Upper lobe of left lung (tissue), 6 donors: ENCODE measurements at regions not wholly inside any gene's neighbourhood (a gene's known extent, or its start where the extent isn't known, plus 50 kb on each side); places are given as distances from the start of the nearest gene placed in this dataset.

Experiments
- ATAC-seq, 2 donors: fragments of 200-7000 bp; cut with Tn5 transposase; one replicate each; pipeline ENCODE4 v1.9.1; 2022; ENCODE audit warnings: mild to moderate bottlenecking in 2 of 2, moderate library complexity in 2 of 2; ENCODE audit not compliant: low FRiP score in 2 of 2
- DNase-seq, 2 donors: peaks; one replicate each; pipeline ENCODE4 v3.0.0-alpha.2; 2019 to 2020
- H3K27ac ChIP-seq, 4 donors: fragments of 200-600 bp; sonication (generic); one replicate each; pipeline ENCODE4 v1.5.1; 2016 to 2019
- H3K27me3 ChIP-seq, 4 donors: fragments of 200-600 bp; sonication (generic); one replicate each; pipeline ENCODE4 v1.5.1; 2017 to 2019
- H3K36me3 ChIP-seq, 4 donors: fragments of 200-600 bp; sonication (generic); one replicate each; pipeline ENCODE4 v1.5.1; 2016 to 2019
- H3K4me1 ChIP-seq, 4 donors: fragments of 200-600 bp; sonication (generic); one replicate each; pipeline ENCODE4 v1.5.1; 2018 to 2019
- H3K4me3 ChIP-seq, 4 donors: fragments of 200-600 bp; sonication (generic); one replicate each; pipeline ENCODE4 v1.5.1; 2017 to 2019; ENCODE audit warnings: mild to moderate bottlenecking in 2 of 4, moderate library complexity in 1 of 4
- H3K9me3 ChIP-seq, 4 donors: fragments of 200-600 bp; sonication (generic); one replicate each; pipeline ENCODE4 v1.5.1; 2018 to 2019
- CTCF ChIP-seq, 6 experiments: fragments of 450-650 bp in 4 of 6; fragments of 200-600 bp in 2 of 6; sonication (generic) in 2 of 6; IDR thresholded peaks; one replicate each; pipeline ENCODE4 v1.5.1; 2016 to 2019; ENCODE audit warnings: antibody characterized with exemption in 6 of 6
- EP300 ChIP-seq, 4 donors: sonication (generic); formaldehyde crosslinking; IDR thresholded peaks; one replicate each; pipeline ENCODE4 v1.5.1; 2017; ENCODE audit warnings: antibody characterized with exemption in 4 of 4, control low read depth in 2 of 4
- POLR2A ChIP-seq, 4 donors: fragments of 450-650 bp; IDR thresholded peaks; one replicate each; pipeline ENCODE4 v1.5.1; 2016 to 2017; ENCODE audit warnings: antibody characterized with exemption in 4 of 4, mild to moderate bottlenecking in 2 of 4
- POLR2AphosphoS5 ChIP-seq, 2 donors: sonication (generic); formaldehyde crosslinking; IDR thresholded peaks; one replicate each; pipeline ENCODE4 v1.5.1; 2017; ENCODE audit warnings: antibody characterized with exemption in 2 of 2
- WGBS, 2 donors: methylation state at CpG; one replicate each; pipeline ENCODE4 v1.1.5; 2017 to 2018; 5-methylcytosine and 5-hydroxymethylcytosine counted together
- donor health status: DM: no; HTN: no; CAD: no; lungs with moderate emphysema.
- donor health status: DM: no; HTN: yes; CAD: no; lungs with severe emphysema.

- H3K27me3 ChIP-seq: no peaks in the 10 kb centered on the region
- no peaks in the 10 kb centered on the region for H3K36me3 ChIP-seq
- DNase-seq (no peak), ATAC-seq (peak in 1 of 2 donors; percentile 77)
- peaks cover 0 to 3% (median 0%) of the 10 kb centered on the region in 4 donors for H3K4me1 ChIP-seq
- no peaks in the 10 kb centered on the region for H3K9me3 ChIP-seq
- no peak overlapping the region for H3K27ac ChIP-seq
- H3K4me3 ChIP-seq: no peak overlapping the region
- TF ChIP-seq EP300 (IDR thresholded peaks at IDR 0.05) (no peak), POLR2A (IDR thresholded peaks at IDR 0.05) (no peak), CTCF (IDR thresholded peaks at IDR 0.05) (no peak), POLR2AphosphoS5 (IDR thresholded peaks at IDR 0.05) (no peak)
- WGBS, 2 donors: 69 to 95% methylated on average over 4 of the region's 4 CpGs
These were observed 57.2 kb upstream of the ARHGAP32 start for GRCh38 chr11:129249351-129249750.

GRCh38 chr11:129248618-129249017, 56.5 kb upstream of the ARHGAP32 start:
- Histone ChIP-seq H3K27ac (no peak overlapping the region), H3K4me1 (peaks cover 0 to 3% (median 0%) of the 10 kb centered on the region in 4 donors), H3K36me3 (no peaks in the 10 kb centered on the region), H3K4me3 (no peak overlapping the region), H3K27me3 (no peaks in the 10 kb centered on the region), H3K9me3 (no peaks in the 10 kb centered on the region)
- TF ChIP-seq CTCF (IDR thresholded peaks at IDR 0.05): no peak
- TF ChIP-seq POLR2A (IDR thresholded peaks at IDR 0.05): no peak
- no peak for TF ChIP-seq POLR2AphosphoS5 (IDR thresholded peaks at IDR 0.05)
- no peak for TF ChIP-seq EP300 (IDR thresholded peaks at IDR 0.05)
- DNase-seq (no peak), ATAC-seq (peak in 1 of 2 donors; percentile 61)
- 67 to 69% methylated on average over 4 of the region's 4 CpGs for WGBS, 2 donors

DNA sequence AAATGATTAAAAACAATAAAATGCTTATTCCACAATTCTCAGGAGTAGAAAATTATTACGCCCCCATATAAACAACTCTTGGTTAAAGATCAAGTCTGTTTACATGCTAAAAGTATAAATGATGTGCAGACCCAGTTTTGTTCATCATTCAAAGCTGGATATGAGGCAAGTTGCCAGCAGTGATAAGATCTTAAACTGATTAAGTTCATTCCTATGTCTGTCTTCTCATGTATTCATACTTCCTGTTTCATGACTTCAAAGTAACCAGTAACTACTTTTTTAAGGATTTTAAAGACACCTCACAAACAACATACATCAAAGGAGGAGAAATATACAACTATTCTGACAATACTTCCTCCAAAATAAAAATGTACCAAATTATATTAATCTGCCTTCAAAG, 55.0 kb upstream of the ARHGAP32 start:
- WGBS, 2 donors: 59 to 70% methylated on average over 1 of the region's 1 CpG
- Histone ChIP-seq H3K27me3 (no peaks in the 10 kb centered on the region), H3K4me1 (peaks cover 0 to 3% (median 0%) of the 10 kb centered on the region in 4 donors), H3K4me3 (no peak overlapping the region), H3K9me3 (no peaks in the 10 kb centered on the region), H3K27ac (no peak overlapping the region), H3K36me3 (no peaks in the 10 kb centered on the region)
- ATAC-seq: no peak
- TF ChIP-seq EP300 (IDR thresholded peaks at IDR 0.05): no peak
- DNase-seq: no peak

GRCh38 chr11:129242855-129243254, 50.7 kb upstream of the ARHGAP32 start:
- no peak for TF ChIP-seq POLR2A (IDR thresholded peaks at IDR 0.05)
- H3K9me3 ChIP-seq: no peaks in the 10 kb centered on the region
- no peak overlapping the region for H3K4me3 ChIP-seq
- DNase-seq (no peak), ATAC-seq (no peak)
- no peaks in the 10 kb centered on the region for H3K27me3 ChIP-seq
- 85 to 95% methylated on average over 2 of the region's 2 CpGs for WGBS, 2 donors
- no peaks in the 10 kb centered on the region for H3K36me3 ChIP-seq
- peaks cover 0 to 3% (median 1%) of the 10 kb centered on the region in 4 donors for H3K4me1 ChIP-seq
- H3K27ac ChIP-seq: no peak overlapping the region
